Activated T-helper 1 cell treated with Interleukin-2 at 50 U/mL for 16 hours (primary cell): ENCODE measurements at regions not wholly inside any gene's neighbourhood (a gene's known extent, or its start where the extent isn't known, plus 50 kb on each side); places are given as distances from the start of the nearest gene placed in this dataset.
"Not testable (repeated sequence)": the region's sequence is repeated elsewhere in the genome, so short reads cannot be mapped to it uniquely, and the experiment has no call there.

Source experiments
- DNase-seq: peaks from one replicate; pipeline ENCODE4 v3.0.0-alpha.2; 2020; ENCODE audit warnings: low read depth

- no peak for DNase-seq
Measured at GRCh38 chr1:55821234-55821633, 606.1 kb upstream of the USP24 start.

DNA sequence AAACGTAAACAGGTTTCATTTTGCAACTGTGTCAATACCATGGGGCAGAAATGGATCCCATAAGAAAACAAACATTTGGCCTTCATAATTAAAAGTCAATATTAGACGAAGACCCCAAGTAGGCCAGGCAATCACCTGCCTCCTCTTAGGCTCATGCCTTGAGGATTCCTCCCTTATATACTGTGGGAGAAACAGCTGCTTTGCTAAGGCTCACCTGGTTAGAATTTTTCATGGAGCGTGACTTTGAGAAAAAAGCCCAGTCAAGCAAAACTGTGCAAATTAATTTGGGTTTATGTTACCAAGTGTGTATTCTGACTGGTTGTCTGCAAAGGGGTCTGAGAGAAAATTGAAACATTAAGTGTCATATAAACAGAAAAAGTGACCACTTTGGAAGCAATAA lies 605.3 kb upstream of the USP24 start:
- DNase-seq, result no peak

DNA sequence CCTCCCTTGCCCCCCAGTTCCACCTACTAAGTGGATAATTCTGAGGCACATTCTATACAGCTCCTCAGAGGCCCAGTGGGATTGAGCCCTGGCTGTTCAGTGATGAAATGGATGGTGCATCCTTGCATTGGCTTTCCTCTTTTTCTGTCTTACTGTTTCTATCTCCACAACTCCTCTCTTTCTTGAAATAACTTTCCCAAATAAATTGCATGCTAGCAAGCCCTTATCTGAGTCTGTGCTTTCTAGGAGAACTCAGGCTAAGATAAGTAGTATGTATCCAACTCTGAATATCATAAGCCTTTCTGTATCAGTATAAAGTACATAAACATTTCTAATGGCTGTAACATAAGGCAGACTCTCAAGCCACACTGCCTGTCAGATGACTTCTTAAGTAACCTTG lies 603.8 kb upstream of the USP24 start:
- DNase-seq, result no peak

DNA sequence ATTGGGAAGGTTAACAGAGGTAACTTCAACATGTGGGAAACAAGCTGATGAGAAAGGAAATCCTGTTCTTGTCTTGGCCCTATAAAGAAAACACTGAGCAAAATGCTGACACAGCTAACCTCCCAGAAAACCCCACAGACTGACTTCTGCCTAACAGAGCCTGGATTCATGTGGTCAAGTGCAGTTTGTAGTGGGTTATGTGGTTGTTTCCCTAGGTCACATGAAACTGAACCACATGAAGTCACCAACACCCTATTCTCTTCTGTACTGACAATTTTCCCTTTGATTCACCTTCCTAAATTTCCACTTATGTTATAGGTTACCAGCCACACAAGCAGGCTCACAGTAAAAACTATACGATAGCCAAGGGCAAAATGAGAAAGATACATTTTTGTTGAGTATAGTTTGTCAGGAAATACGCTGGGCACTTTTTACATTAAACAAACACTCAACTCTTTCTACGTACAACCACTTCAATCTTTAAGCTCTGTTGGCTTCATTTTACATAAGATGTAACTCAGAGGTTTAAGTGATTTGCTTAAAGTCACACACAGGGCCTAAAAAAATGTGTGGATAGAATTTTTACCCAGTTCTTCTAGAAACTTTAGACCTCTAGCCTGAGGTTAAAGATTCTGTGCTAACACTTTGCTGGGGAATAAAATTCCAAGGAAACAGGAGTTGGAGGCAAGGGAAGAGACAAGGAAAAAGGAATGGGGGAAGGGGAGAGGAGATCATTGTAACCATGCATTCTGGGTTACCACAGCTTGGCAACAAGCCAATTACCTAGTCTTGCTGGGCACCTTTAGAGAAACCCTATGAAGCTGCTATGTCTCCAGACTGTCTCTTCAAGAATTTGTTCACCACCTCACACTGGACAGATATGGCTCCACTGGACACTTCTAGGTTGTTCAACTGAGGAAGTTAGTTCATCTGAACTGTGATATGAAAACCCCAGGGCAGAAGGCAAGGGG lies 601.6 kb upstream of the USP24 start:
- no peak for DNase-seq

DNA sequence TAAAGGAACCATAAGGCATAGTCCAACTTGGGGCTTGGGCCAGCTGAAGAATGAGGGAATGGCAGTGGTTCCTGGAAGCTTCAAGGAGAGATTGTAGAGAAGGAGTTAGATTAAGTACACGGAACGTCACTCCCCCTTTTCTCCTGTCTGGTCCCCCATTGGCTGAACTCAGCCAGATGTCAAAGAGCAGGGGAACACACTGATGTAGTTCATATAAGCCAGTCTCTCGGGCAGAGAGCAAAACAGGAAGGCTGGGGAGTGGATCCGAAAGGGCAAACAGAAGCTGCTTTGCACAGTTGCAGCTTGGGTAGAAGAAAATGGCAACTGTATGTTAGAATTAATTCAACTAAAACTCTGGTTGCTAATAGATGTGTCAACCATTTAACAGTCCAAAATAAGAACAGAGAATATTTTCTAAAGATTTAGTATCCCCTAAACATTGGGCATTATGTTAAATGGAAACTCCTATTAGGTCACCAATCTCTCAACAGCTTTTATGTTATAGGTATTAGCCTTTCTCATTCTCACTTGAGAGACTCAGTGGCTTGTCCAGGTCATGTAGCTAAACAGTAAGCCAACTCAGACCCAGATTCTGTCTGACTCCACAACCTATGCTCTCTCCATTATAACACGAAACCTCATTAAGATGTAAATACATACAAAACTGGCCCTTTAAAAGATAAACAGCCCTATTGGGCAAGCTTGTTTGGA lies 600.7 kb upstream of the USP24 start:
- DNase-seq, result no peak

- DNase-seq, result no peak
Measured at GRCh38 chr1:55814967-55815366, 599.8 kb upstream of the USP24 start.

DNA sequence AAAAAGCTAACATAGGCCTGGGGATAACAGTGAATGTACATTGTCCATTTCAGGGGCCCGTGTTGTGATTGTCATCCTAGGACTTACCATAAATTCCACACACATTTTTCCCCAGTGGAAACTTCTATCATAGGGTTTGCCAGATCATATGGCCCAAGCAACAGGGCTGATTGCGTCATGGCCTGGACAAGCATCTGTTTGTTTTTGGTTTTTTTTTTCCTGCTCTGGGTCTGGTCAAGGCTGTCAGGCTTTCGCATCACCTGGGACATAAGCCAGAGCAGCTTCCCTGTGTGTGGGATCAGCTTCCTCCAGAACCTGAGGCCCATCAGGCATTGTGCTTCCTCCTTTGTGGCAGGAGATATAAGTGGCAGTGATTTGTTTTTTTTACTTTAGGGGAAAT lies 598.5 kb upstream of the USP24 start:
- no peak for DNase-seq

DNA sequence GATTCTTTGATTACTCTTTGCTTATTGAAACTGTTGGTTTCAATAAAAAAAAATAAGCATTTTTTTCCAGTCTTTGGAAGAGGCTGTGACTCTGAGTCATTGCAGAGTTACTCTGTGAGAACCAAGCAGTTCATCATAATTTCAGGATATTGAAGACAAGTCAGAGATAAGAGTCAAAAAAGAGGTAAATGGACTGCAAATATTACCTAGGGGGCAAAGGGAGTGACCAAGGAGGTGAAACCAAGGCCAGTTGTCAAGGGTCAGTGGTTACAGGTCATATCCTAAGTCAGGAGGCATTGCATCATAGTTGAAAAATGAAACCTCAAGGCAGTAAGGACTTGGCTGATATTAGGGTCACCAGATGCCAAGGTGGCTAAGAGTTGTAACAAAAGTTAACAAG lies 597.1 kb upstream of the USP24 start:
- DNase-seq, result no peak

DNA sequence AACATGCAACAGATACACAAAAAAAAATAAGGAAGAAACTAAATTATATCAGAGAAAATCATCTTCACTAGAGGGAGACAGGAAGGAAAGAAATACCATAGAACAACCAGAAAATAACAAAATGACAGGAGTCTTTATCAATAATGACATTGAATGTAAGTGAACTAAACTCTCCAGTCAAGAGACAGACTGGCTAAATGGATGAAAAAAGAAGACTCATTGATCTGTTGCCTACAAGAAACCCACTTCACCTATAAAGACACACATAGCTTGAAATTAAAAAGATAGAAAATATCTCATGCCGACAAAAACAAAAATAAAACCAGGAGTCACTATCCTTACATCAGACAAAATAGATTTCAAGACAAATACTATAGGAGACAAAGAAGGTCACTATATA lies 593.1 kb upstream of the USP24 start:
- no peak for DNase-seq

GRCh38 chr1:55803429-55803828 lies 588.3 kb upstream of the USP24 start:
- DNase-seq, result no peak

- DNase-seq, result no peak
Measured at GRCh38 chr1:55801481-55801880, 586.3 kb upstream of the USP24 start.

DNA sequence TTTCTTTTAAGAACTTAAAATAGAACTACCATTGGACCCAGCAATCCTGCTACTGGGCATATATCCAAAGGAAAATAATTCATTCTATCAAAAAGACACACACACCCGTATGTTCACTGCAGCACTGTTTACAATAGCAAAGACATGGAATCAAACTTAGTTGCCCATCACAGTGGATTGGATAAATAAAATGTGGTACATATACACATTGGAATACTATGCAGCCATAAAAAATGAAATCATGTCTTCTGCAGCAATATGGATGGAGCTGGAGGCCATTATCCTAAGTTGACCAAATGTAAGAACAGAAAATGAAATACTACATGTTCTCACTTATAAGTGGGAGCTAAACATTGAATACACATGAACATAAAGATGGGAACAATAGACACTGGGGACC lies 585.3 kb upstream of the USP24 start:
- no peak for DNase-seq

DNA sequence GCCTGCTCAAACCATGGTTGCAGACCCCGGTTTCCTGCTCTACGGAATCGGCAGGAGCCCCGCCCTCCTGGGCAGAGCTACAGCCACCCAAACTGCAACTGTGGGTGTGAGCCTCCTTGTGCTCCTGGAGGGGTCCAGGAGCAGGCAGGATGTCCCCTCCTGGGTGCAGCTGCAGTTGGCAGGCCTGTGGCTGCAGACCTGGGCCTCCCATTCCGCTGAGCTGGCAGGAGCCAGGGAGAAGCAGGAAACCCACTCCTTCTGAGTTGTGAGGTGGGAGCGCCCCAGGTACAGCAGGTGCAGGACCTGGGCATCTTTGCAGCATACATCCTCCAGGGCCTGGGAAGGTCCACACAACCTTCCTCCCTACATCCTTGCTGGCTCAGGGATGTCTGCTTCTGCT lies 578.7 kb upstream of the USP24 start:
- DNase-seq, result no peak

DNA sequence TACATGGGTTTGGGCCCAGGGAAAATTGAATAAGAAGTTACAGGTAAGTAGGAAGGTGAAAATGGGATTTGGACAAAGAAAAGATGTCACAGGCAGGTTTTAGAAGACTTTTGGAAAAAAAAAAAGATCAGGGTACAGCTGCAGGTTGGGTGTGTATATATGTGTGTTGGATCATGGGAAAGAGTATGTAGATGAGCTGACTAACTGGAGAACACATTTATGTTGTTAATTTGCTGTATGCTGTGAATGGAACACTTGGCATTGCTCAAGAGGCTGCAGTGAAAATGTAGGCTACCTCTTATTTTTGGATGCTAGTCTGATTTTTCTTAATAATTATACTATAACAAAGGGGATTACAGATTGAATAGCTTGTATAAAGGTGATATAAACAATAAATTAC lies 577.7 kb upstream of the USP24 start:
- DNase-seq, result no peak

DNA sequence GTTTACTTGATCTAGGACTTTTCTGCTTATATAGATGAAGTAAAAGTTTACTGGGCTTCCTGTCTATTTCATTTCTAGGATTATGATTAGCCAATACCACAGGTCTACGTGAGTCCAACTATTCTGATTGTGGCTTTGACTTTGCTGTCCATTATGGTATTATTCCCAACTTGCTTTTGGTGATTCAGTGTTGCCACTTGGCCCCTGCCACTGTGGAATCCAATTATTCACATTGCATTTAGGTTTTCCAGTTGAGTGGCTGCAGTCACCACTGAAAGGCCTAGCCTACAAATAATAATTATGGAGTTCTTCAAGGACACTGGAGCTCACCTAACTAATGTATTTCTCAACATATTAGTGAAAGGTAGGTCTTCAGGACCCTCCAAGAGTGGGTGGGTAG lies 574.3 kb upstream of the USP24 start:
- DNase-seq, result no peak

- DNase-seq, result no peak
Measured at GRCh38 chr1:55786396-55786795, 571.2 kb upstream of the USP24 start.

GRCh38 chr1:55784941-55785450 lies 569.8 kb upstream of the USP24 start:
- DNase-seq, result not testable (repeated sequence)

DNA sequence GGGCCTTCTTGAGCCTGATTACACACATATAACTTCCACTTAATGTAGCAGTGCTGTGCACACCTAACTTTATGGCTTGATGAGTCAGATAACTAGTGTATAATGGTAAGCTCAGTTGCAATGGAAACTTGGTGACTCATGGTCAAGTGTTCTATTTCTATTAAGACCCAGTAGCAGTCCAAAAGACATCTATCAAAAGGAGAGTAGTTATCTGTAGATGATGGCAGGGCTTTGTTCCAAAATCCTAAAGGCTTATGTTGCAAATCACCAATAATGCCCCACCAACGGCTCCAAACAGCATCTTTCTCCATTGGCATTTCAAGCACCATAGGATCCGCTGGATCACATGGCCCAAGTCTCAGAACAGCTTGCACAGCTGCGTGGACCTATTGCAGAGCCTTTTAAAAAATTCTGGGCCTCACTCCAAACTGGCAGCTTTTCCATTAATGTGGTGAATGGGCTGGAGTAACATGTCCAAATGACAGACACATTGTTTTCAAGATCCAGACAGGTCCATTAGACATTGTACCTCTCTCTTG lies 566.8 kb upstream of the USP24 start:
- DNase-seq, result no peak

DNA sequence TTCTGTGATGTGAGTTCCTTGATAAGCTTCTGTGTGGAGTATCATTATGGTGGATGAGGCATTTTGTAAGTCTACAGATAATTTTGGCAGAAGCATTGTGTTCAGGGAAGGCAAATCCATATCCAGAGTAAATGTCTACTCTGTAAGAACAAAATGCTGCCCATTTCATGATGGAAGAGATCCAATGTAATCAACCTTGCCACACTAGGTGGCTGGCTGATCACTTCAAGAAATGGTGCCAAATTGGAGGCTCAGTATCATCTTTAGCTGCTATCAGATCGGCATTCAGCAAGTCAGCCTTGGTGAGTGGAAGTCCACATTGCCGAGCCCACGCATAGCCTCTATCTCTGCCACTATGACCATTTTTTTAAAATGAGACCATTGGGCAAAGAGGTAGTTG lies 565.8 kb upstream of the USP24 start:
- no peak for DNase-seq

DNA sequence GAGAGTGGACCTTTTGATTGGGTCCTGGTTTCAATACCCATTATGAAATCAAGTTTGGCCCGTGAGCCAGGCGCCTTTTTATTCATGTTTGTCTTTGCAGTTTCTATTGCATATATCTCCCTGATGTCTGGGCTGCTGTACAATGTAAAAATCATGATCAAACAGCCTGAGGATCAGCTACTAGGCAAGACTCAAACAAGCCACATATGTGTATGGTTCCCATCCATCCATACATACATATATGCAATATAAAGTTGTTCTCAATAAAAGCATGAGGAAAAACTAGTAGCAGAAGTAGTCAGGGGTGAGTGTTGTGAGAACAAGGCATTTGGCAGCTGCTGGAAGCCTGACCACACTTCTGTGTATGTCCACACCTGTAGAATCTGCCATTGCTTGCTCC lies 562.4 kb upstream of the USP24 start:
- no peak for DNase-seq

DNA sequence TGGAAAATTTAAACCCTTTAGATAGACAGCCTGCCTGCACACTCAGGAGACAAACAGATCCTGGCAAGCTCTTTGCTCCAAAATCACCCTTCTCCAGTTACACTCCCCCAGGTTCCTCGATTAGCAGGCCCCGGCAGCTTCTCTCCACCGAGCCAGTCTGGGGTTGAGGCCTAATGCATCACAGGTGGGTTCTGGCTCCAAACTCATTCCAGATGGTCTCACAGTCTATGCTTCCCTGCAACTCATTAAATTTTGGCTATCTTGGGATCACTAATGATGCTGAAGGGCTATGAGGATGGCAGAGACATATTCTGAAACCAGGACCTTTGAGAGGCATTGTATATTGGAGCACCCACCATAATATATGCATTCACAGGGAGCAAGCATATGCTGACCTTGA lies 559.8 kb upstream of the USP24 start:
- DNase-seq, result no peak

DNA sequence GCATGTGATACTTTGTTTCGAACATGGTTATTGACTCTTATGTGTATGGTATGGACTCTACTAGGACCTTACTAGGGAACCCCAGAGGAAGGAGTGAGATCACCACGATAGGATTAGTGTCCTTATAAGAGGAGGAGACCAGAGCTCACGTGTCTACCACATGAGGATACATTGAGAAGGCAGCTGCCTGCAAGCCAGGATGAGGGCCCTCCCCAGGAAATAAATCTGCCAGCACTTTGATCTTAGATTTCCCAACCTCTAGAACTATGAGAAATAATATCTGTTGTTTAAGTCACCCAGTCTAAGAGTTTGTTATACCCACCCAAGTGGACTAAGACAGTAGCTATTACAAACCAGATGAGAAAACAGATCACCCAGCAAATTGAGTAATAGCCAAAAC lies 559.3 kb upstream of the USP24 start:
- DNase-seq, result no peak
